HG03175 (cell line): ENCODE measurements at regions not wholly inside any gene's neighbourhood (a gene's known extent, or its start where the extent isn't known, plus 50 kb on each side); places are given as distances from the start of the nearest gene placed in this dataset.
"Not testable (repeated sequence)": the region's sequence is repeated elsewhere in the genome, so short reads cannot be mapped to it uniquely, and the experiment has no call there.

Experiments
- ATAC-seq: cut with Tn5 transposase; IDR thresholded peaks from one replicate; pipeline ENCODE4 v1.9.1; 2021; ENCODE audit warnings: mild to moderate bottlenecking, moderate library complexity; ENCODE audit not compliant: unreplicated experiment

DNA sequence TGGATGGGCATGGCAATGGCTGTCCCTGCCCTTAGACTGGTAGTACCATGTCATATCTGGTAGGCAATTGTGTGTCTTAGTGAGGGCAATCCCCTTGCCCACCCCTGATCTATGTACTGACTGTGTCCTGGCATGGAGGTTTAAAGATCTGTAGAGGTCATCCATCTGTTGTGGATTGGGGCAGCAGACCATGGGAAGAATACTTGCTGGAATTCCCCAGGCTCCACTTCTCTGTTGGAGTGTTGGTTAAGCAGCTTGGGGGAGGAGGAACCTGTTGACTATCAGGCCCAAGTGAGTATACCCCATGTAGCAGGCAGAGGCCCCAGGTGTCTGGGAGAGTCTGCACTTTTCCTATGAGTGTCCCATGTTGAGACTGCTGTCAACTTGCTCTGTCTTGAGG lies 246.7 kb upstream of the DIPK2B start:
- ATAC-seq: no peak

DNA sequence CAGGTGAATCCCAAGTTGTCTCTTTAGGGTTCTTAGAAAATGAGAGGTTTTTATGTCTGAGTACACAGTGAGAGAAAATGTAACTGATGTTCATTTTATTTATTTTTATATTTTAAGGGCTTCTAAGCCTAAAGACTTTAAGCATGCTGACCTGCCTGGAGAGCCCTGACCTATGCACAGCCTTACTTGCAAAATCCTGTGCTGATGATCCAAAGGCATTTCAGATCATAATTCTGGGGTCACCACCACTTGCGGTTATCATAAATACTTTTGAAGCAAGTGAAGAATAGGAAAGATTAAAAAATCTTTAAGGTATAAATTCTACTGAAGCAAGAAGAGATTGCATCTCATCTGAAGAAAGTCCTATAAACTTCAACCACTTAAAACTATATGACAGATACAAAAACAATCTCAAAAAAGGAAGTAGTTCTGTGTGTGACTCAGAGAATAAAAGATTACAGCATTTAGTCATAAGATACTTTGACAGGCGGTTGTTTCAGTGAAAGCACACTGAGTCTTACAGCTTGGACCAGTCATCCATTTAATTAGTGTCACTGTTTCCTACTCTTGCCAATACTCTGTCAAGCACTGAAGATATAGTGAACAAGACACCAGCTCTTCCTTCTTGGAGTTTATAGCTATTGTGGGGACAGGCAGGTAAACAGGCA lies 245.2 kb upstream of the DIPK2B start:
- ATAC-seq: no peak

- no peak for ATAC-seq
These were observed 236.5 kb upstream of the DIPK2B start for GRCh38 chrX:45437186-45437585.

DNA sequence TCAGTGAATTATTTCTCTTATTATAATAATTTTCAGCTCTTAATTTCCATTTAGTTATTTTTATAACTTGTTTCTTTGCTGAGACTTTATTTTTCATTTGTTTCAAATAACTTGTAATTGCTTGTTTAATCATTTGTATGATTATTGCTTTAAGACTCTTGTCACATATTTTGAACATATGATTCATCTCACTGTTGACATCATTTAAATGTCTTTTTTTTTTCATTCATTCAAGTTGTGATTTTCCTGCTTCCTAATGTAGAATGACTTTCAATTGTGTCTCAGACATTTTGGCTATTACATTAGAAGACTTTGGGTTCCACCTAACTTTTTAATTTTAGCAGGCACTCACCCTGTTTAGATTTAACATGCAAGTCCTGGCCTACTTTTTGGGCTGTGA lies 234.8 kb upstream of the DIPK2B start:
- no peak for ATAC-seq

- ATAC-seq: no peak
These were observed 233.6 kb upstream of the DIPK2B start for GRCh38 chrX:45434231-45434630.

DNA sequence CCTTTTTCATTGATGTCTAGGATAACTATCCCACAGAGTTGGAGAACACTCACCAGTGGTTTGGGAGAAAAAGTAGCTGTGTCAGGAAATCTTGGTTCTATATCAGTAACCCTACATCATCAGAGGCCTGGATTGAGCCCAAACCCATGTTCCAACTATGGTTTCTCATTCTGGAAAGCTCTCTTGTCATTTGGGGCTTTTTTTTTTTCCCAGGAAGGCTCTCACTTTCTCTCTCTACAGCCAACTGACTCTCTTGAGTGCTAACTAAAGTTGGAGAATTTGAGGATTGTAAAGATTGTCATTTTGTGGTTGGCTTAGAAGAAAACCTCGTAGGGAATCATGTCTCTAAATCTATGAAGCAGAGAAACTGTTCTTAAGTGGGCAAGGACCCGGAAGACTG lies 228.2 kb upstream of the DIPK2B start:
- ATAC-seq: no peak

DNA sequence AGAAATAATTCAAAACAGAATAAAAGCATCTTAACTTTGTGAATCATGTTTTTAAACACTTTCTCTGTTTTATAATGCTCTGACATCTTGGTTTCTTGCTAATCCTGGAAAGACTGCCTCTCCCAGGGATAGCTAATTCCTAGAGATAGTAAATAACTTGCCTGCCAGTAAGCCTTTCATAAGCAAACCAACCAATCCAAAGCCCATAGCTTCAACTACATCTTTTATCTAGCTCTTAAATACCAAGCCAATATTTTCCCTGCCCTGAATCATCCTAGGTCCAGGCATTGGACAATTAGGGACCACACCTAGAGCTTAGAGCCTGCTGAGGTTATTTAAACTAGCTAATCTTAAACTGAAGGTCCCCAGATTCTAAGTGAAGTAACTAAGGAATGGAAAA lies 223.7 kb upstream of the DIPK2B start:
- ATAC-seq: no peak

DNA sequence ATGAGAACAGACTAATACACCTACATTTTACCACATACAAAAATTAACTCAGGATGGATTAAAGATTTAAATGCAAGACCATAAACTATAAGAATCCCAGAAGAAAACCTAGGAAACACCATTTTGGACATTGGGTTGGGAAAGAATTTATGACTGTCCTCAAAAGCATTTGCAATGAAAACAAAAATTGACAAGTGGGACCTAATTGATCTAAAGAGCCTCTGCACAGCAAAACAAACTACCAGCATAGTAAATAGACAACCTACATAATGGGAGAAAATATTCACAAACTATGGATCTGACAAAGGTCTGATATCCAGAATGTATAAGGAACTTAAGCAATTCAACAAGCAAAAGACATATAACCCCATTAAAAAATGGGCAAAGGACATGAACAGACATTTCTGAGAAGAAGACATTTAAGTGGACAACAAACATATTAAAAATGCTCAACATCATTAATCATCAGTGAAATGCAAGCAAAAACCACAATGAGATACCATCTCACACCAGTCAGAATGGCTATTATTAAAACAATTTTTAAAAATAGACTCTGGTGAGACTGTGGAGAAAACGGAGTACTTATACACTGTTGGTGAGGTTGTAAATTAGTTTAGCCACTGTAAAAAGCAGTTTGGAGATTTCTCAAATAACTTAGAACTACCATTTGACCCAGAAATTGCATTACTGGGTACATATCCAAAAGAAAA lies 221.7 kb upstream of the DIPK2B start:
- no peak for ATAC-seq

- no peak for ATAC-seq
These were observed 221.1 kb upstream of the DIPK2B start for GRCh38 chrX:45421806-45422205.

GRCh38 chrX:45404206-45404605 lies 203.5 kb upstream of the DIPK2B start:
- ATAC-seq: no peak

DNA sequence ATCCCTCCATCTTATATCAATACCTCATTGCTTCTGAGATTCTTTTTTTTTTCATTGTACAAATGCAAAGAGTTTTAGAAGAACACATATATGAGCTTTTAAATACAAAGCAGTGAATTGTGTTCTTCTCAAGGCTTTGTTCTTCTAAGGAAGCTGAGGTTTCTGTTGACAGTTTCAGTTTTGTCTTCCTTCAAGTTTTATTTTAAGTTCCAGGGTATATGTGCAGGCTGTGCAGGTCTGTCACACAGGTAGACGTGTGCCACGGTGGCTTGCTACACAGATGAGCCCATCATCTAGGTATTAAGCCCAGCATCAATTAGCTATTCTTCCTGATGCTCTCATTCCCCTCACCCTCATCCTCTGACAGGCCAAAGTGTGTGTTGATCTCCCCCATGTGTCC lies 201.2 kb upstream of the DIPK2B start:
- no peak for ATAC-seq

- ATAC-seq: not testable (repeated sequence)
These were observed 200.5 kb upstream of the DIPK2B start for GRCh38 chrX:45400951-45401725.

DNA sequence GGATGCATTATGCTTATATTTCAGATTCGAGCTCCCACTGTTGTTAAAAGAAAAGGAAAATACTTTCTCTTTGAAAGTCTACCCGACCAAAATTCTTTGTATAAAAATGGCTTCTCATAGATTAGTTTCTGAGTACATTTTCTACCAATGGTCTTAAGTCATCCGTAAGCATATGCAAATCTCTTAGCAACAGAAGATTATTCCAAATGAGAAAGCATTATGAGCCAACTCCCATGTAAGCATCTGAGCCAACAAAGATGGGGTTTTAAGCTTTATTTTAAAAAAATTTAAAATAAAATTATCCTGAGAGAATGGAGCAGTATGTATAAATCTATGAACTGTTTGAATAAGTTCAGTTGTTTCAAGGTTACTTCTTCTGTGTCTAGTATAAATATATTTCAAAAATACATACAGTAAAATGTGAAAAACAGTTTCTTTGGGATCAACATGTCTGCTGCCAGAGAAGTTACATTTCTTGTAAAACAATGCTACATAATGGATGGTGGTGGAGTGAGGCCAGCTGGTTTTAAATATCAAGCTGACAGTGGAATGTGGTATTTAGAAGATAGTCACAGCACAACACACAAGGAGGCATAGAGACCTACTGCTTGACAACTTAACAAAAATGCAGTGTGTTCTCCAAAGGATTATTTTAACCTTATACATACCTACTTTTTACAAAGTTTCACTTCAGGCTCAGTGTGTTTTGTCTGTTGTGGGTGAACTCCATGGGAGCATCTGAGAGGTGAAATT lies 199.5 kb upstream of the DIPK2B start:
- ATAC-seq: no peak

- ATAC-seq: no peak
These were observed 185.1 kb upstream of the DIPK2B start for GRCh38 chrX:45385757-45386156.

DNA sequence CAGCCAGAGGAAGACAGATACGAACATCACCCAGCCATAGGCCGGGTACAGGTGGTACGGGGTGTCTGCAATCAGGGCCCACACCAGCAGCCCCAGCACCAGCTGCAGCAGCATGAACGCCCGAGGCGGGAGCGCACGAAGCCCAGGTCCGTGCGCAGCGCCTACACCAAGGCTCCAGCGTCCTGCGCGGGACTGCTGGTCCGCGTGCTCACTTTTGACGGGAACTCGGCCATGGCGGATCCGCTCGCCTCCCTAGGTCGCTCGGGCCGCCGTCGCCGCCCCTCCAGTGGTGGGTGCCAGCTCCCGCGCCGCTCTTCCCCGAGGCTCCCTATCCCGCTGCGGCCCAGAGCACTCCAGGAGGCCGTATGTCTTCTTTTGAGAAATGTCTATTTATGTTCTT lies 181.2 kb upstream of the DIPK2B start:
- ATAC-seq: no peak

DNA sequence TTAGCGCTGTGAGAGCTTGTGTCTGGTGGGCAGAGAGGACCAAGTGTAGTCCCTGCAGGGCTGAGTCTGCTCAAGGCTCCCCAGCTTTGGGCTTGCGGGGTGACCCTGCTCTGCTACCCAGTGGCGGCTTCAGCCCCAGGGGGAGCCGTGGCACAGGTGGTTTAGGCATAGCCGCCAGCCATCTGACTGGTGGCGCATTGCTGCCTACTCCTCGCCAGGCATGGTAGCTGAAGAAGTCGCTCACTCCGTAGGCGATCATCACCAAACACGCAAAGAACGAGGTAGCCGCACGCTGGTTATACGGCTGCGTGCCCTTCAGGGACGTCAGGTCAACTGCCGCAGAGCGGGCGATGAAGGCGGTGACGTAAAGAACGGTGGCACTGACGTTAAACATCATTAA lies 180.7 kb upstream of the DIPK2B start:
- ATAC-seq: no peak

GRCh38 chrX:45379236-45379635 lies 178.6 kb upstream of the DIPK2B start:
- no peak for ATAC-seq

DNA sequence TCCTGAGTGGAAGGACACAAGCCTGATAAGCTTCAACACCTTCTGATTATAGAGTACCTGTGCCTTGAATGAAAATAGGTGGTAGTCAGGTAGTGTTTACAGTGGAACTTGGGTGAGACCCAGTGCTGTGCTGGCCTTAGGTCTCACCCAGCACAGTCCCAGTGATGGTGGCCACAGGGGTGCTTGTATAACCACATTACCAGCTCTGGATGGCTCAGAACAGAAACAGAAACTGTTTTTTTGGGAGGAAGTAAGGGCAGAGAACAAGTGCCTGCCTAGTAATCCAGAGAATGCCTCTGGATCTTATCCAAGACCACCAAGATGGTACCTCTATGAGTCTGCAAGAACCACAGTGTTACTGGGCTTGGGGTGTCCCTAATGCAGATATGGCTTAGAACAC lies 171.5 kb upstream of the DIPK2B start:
- no peak for ATAC-seq

DNA sequence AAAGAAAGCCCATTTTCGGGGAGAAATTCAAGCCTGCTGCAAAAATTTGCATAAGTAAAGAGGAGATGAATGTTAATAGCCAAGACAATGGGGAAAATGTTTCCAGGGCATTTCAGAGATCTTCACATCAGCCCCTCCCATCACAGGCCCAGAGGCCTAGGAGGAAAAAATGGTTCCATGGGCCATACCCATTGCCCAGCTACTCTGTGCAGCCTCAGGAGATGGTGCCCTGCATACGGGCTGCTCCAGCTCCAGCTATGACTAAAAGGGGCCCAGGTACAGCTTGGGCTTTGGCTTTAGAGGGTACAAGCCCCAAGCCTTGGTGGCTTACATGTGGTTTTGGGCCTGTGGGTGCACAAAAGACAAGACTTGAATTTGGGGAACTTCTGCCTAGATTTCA lies 168.0 kb upstream of the DIPK2B start:
- ATAC-seq: no peak

DNA sequence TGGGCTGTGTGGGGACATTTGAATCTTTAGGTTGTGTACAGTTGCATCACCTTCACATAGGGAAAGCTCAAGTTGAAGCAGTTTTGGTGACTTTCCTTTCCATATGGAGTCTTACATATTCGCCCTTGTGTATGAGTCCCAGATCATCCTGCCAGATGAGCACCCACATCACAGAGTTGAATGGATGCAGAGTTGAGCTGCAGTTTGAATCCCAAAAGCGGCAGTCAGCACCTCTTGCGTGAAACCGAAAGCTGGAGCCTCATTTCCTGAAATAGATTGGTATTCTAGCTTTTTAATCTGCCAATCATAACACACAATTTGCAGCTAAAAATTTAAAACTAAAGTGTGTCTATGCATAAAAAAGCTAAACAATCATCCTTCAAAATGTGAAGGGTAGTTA lies 162.9 kb upstream of the DIPK2B start:
- no peak for ATAC-seq

GRCh38 chrX:45360571-45360970 lies 159.9 kb upstream of the DIPK2B start:
- no peak for ATAC-seq
